ENCODE measurements at regions not wholly inside any gene's neighbourhood (a gene's known extent, or its start where the extent isn't known, plus 50 kb on each side); places are given as distances from the start of the nearest gene placed in this dataset.

GRCh38 chr1:219415433-219415832 is 197.5 kb downstream of the ZC3H11B start:
- no peak for TF ChIP-seq CTCF (tag by site-specific recombination; IDR thresholded peaks at IDR 0.05)
- TF ChIP-seq ZNF302 (tag by site-specific recombination; IDR thresholded peaks at IDR 0.05; ENCODE audit: low read depth), result no peak
- TF ChIP-seq ZNF580 (tag by site-specific recombination; IDR thresholded peaks at IDR 0.05), result no peak
- TF ChIP-seq, protein P1, sequence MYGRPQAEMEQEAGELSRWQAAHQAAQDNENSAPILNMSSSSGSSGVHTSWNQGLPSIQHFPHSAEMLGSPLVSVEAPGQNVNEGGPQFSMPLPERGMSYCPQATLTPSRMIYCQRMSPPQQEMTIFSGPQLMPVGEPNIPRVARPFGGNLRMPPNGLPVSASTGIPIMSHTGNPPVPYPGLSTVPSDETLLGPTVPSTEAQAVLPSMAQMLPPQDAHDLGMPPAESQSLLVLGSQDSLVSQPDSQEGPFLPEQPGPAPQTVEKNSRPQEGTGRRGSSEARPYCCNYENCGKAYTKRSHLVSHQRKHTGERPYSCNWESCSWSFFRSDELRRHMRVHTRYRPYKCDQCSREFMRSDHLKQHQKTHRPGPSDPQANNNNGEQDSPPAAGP (tag by site-specific recombination; IDR thresholded peaks at IDR 0.05), result no peak
- TF ChIP-seq ZBTB1 (tag by site-specific recombination; IDR thresholded peaks at IDR 0.05), result no peak
- no peak for TF ChIP-seq ZNF555 (tag by site-specific recombination; conservative IDR thresholded peaks at IDR 0.05)
- TF ChIP-seq ZNF747 (tag by site-specific recombination; IDR thresholded peaks at IDR 0.05), result no peak
- TF ChIP-seq ZBTB7A (tag by site-specific recombination; IDR thresholded peaks at IDR 0.05; ENCODE audit: low read depth), result no peak
